Mesendoderm (in vitro differentiated cells): ENCODE measurements at regions not wholly inside any gene's neighbourhood (a gene's known extent, or its start where the extent isn't known, plus 50 kb on each side); places are given as distances from the start of the nearest gene placed in this dataset.

ENCODE experiments used
- DNase-seq: peaks from one replicate; pipeline ENCODE4 v3.0.0; 2013
- H2AK5ac ChIP-seq: 2 replicates; pipeline ENCODE4 v1.6.1; 2013; ENCODE audit warnings: low read length, inconsistent platforms
- H2BK120ac ChIP-seq: 2 replicates; pipeline ENCODE4 v1.6.1; 2013; ENCODE audit warnings: low read depth, mild to moderate bottlenecking, low read length, moderate library complexity, mixed read lengths
- H2BK15ac ChIP-seq: replicated peaks from 2 replicates; pipeline ENCODE4 v1.6.1; 2013; ENCODE audit warnings: low read depth, mild to moderate bottlenecking, moderate library complexity
- H2BK5ac ChIP-seq: 2 replicates; pipeline ENCODE4 v1.6.1; 2013; ENCODE audit warnings: low read length, inconsistent platforms
- H3K18ac ChIP-seq: 2 replicates; pipeline ENCODE4 v1.6.1; 2013; ENCODE audit warnings: mild to moderate bottlenecking, low read length, mixed read lengths
- H3K23ac ChIP-seq: one replicate; pipeline ENCODE4 v1.6.1; 2013; ENCODE audit warnings: low read length
- H3K27ac ChIP-seq: 2 replicates; pipeline ENCODE4 v1.5.1; 2013; ENCODE audit warnings: low read depth, mild to moderate bottlenecking, inconsistent platforms, low read length, moderate library complexity
- H3K27me3 ChIP-seq: 2 replicates; pipeline ENCODE4 v1.6.1; 2013; ENCODE audit warnings: low read length, control low read depth, mild to moderate bottlenecking, inconsistent platforms; ENCODE audit not compliant: insufficient read depth, poor library complexity
- H3K36me3 ChIP-seq: 2 replicates; pipeline ENCODE4 v1.6.1; 2013; ENCODE audit warnings: low read length, inconsistent platforms; ENCODE audit not compliant: control insufficient read depth, insufficient read depth
- H3K4ac ChIP-seq: one replicate; pipeline ENCODE4 v1.6.1; 2013; ENCODE audit warnings: low read depth, mild to moderate bottlenecking, low read length, moderate library complexity
- H3K4me1 ChIP-seq: 2 replicates; pipeline ENCODE4 v1.6.1; 2013; ENCODE audit warnings: low read depth, low read length, inconsistent platforms; ENCODE audit not compliant: control insufficient read depth
- H3K4me2 ChIP-seq: 2 replicates; pipeline ENCODE4 v1.6.1; 2013; ENCODE audit warnings: low read length
- H3K4me3 ChIP-seq: 2 replicates; pipeline ENCODE4 v1.5.1; 2013; ENCODE audit warnings: mild to moderate bottlenecking, low read length
- H3K56ac ChIP-seq: one replicate; pipeline ENCODE4 v1.6.1; 2013; ENCODE audit warnings: low read length
- H3K79me1 ChIP-seq: 2 replicates; pipeline ENCODE4 v1.6.1; 2013; ENCODE audit warnings: low read length, inconsistent platforms
- H3K79me2 ChIP-seq: 2 replicates; pipeline ENCODE4 v1.6.1; 2013; ENCODE audit warnings: mild to moderate bottlenecking, low read length; ENCODE audit not compliant: control insufficient read depth, insufficient read depth
- H3K9ac ChIP-seq: 2 replicates; pipeline ENCODE4 v1.6.1; 2013; ENCODE audit warnings: low read length, inconsistent platforms
- H4K5ac ChIP-seq: one replicate; pipeline ENCODE4 v1.6.1; 2013; ENCODE audit warnings: low read length
- H4K8ac ChIP-seq: one replicate; pipeline ENCODE4 v1.6.1; 2013; ENCODE audit warnings: low read depth, mild to moderate bottlenecking, control low read depth, low read length, moderate library complexity
- WGBS: extraction: QIAGEN DNeasy Blood & Tissue Kit; methylation state at CpG from one replicate; pipeline ENCODE4 v1.1.7; 2013; ENCODE audit warnings: low lambda C conversion rate, missing lambda C conversion rate; ENCODE audit not compliant: insufficient coverage; ENCODE audit errors: extremely low coverage; 5-methylcytosine and 5-hydroxymethylcytosine counted together

DNA sequence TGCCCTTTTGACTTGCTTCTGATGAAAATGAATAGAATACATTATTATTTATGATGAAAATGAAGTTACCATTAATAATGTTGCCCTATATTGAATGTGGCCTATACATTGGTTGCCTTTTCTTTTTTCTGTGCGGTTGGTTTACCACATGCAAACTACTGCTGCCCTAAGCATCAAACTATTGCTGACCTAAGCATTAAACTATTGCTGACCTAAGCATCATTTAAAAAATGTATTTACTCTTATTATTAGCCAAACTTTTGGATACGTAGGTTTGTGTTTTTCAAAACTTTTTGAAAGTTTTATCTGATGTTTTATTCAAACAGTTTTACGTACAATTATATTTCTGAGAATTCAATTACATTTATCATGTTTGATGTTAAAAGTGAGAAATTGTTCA is 76.0 kb upstream of the CDH10 start:
- DNase-seq, result no peak
- no peaks in the 10 kb centered on the region for H3K79me2 ChIP-seq
- no peaks in the 10 kb centered on the region for H3K27me3 ChIP-seq
- H3K4me1 ChIP-seq, result no peaks in the 10 kb centered on the region
- H2BK120ac ChIP-seq, result no peak overlapping the region
- no peak overlapping the region for H3K4me2 ChIP-seq
- WGBS, result no CpG with 5 or more reads among the region's 3 CpGs
- H3K9ac ChIP-seq, result no peak overlapping the region
- no peak overlapping the region for H2BK15ac ChIP-seq
- no peaks in the 10 kb centered on the region for H3K79me1 ChIP-seq
- no peaks in the 10 kb centered on the region for H3K36me3 ChIP-seq
- H3K4me3 ChIP-seq, result no peak overlapping the region
- H3K23ac ChIP-seq, result no peak overlapping the region
- no peak overlapping the region for H4K8ac ChIP-seq
- H3K56ac ChIP-seq, result no peak overlapping the region
- H3K27ac ChIP-seq, result no peak overlapping the region
- H2BK5ac ChIP-seq, result no peak overlapping the region
- H2AK5ac ChIP-seq, result no peak overlapping the region
- H3K4ac ChIP-seq, result no peak overlapping the region
- H3K18ac ChIP-seq, result no peak overlapping the region
- no peak overlapping the region for H4K5ac ChIP-seq

DNA sequence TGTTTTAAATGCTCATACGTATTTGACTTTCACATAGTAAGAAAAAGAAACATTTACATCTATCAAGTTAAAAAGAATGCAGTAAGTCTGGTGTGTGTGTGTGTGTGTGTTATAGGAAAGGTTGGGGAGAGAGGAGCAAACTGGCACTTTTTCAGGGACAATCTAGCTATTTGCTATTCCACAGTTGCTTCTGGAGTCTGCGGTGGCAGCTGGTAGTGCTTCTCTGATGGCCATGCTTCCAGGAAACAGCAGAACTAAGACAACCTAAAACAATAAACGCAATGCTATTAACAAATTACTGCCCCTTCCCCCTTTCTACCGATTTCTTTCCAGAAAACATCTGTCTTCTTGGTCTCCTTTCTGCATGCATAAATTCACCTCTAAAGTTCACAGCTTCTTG is 70.0 kb upstream of the CDH10 start:
- no peak for DNase-seq
- Histone ChIP-seq H3K79me1 (no peaks in the 10 kb centered on the region), H3K4ac (no peak overlapping the region), H3K36me3 (no peaks in the 10 kb centered on the region), H3K27ac (no peak overlapping the region), H2BK120ac (no peak overlapping the region), H4K8ac (no peak overlapping the region), H3K18ac (no peak overlapping the region), H3K4me3 (no peak overlapping the region), H3K27me3 (no peaks in the 10 kb centered on the region), H3K23ac (no peak overlapping the region), H2AK5ac (no peak overlapping the region), H2BK5ac (no peak overlapping the region), H2BK15ac (no peak overlapping the region), H3K9ac (no peak overlapping the region), H3K4me2 (no peak overlapping the region), H3K4me1 (no peaks in the 10 kb centered on the region), H4K5ac (no peak overlapping the region), H3K56ac (no peak overlapping the region), H3K79me2 (no peaks in the 10 kb centered on the region)
- WGBS, result no CpG with 5 or more reads among the region's 4 CpGs

DNA sequence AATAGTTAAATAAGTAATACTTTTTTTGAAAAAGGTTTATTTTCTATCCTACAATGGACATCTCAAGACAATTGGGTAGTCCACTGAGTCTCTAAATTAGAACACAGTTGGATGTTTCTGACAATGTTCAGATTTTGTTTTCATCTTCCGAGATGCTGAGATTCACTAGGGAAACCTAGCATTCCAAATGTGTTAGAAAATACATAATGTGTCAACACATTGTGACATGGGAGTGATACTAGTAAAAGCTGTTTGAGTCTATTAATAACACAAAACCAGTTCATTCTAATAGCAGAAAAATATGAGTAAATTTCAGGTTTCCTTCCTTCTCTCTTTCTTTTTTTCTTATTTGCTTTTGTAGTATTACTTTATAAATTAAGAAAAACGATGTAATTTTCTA is 68.2 kb upstream of the CDH10 start:
- no peak overlapping the region for H3K27ac ChIP-seq
- H2BK120ac ChIP-seq, result no peak overlapping the region
- no CpG with 5 or more reads among the region's 2 CpGs for WGBS
- H2AK5ac ChIP-seq, result no peak overlapping the region
- H3K4me3 ChIP-seq, result no peak overlapping the region
- no peaks in the 10 kb centered on the region for H3K27me3 ChIP-seq
- H2BK15ac ChIP-seq, result no peak overlapping the region
- no peak overlapping the region for H3K18ac ChIP-seq
- H3K4me1 ChIP-seq, result no peaks in the 10 kb centered on the region
- H3K4ac ChIP-seq, result no peak overlapping the region
- no peak for DNase-seq
- H2BK5ac ChIP-seq, result no peak overlapping the region
- no peak overlapping the region for H3K4me2 ChIP-seq
- H4K5ac ChIP-seq, result no peak overlapping the region
- no peak overlapping the region for H3K9ac ChIP-seq
- no peaks in the 10 kb centered on the region for H3K79me2 ChIP-seq
- no peak overlapping the region for H3K23ac ChIP-seq
- no peaks in the 10 kb centered on the region for H3K79me1 ChIP-seq
- H3K36me3 ChIP-seq, result no peaks in the 10 kb centered on the region
- H3K56ac ChIP-seq, result no peak overlapping the region
- H4K8ac ChIP-seq, result no peak overlapping the region

DNA sequence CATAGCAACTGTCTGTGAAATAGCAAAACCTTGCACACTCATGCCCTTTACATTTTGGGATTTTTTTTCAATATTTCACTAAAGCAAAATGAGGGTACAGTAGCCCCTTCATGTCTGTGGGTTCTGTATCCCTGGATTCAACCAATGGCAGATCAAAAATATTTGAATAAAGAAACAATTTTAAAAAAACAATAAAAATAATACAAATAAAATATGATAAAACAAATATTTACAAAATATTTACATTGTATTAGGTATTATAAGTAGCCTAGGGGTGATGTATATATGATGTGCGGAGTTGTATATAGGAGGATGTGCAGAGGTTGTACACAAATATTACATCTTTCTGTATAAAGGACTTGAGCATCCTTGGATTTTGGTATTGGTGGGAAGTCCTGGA is 67.3 kb upstream of the CDH10 start:
- Histone ChIP-seq H2AK5ac (no peak overlapping the region), H3K79me1 (no peaks in the 10 kb centered on the region), H3K9ac (no peak overlapping the region), H3K36me3 (no peaks in the 10 kb centered on the region), H3K4me2 (no peak overlapping the region), H3K23ac (no peak overlapping the region), H3K27me3 (no peaks in the 10 kb centered on the region), H3K18ac (no peak overlapping the region), H3K79me2 (no peaks in the 10 kb centered on the region), H3K4me3 (no peak overlapping the region), H3K56ac (no peak overlapping the region), H2BK120ac (no peak overlapping the region), H2BK5ac (no peak overlapping the region), H4K8ac (no peak overlapping the region), H3K4ac (no peak overlapping the region), H4K5ac (no peak overlapping the region), H3K27ac (no peak overlapping the region), H2BK15ac (no peak overlapping the region), H3K4me1 (no peaks in the 10 kb centered on the region)
- WGBS, result 100% methylated on average over 1 of the region's 1 CpG
- no peak for DNase-seq

DNA sequence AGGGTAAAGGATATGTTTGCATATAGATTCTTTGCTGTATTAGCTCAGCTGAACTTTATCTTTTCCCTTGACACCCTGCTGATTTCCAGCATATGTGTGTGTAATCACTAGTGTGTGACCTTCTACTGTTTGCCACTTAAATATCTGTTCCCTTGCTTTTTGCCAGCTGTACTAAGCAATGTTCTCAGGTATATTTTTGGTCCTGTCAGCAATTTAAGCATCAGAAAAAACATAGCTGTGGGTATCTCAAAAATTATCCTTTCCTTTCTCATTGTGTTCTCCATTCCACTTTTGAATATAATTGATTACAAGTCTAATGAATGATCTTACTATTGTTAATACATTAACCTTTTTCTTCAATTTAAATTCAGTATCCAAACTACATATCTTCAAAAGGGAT is 59.2 kb upstream of the CDH10 start:
- Histone ChIP-seq H2BK5ac (no peak overlapping the region), H3K9ac (no peak overlapping the region), H3K36me3 (no peaks in the 10 kb centered on the region), H3K27ac (no peak overlapping the region), H3K27me3 (no peaks in the 10 kb centered on the region), H2BK120ac (no peak overlapping the region), H4K8ac (no peak overlapping the region), H2AK5ac (no peak overlapping the region), H3K4me3 (no peak overlapping the region), H4K5ac (no peak overlapping the region), H3K4ac (no peak overlapping the region), H3K23ac (no peak overlapping the region), H3K79me1 (no peaks in the 10 kb centered on the region), H3K56ac (no peak overlapping the region), H3K4me1 (no peaks in the 10 kb centered on the region), H2BK15ac (no peak overlapping the region), H3K79me2 (no peaks in the 10 kb centered on the region), H3K4me2 (no peak overlapping the region), H3K18ac (no peak overlapping the region)
- DNase-seq, result peak; percentile 27
